Gastrocnemius medialis (tissue), 4 donors: ENCODE measurements at regions not wholly inside any gene's neighbourhood (a gene's known extent, or its start where the extent isn't known, plus 50 kb on each side); places are given as distances from the start of the nearest gene placed in this dataset.

ENCODE experiments used
- POLR2A ChIP-seq, 2 donors: fragments of 450-650 bp; IDR thresholded peaks; one replicate each; pipeline ENCODE4 v1.6.1; 2017; ENCODE audit warnings: antibody characterized with exemption in 2 of 2, mild to moderate bottlenecking in 2 of 2, moderate library complexity in 2 of 2
- TF ChIP-seq, protein P1 (sequence below), 5 experiments: fragments of 450-650 bp in 3 of 5; fragments of 200-600 bp in 2 of 5; sonication (generic) in 2 of 5; IDR thresholded peaks in 4 of 5; conservative IDR thresholded peaks in 1 of 5; 1 replicate in 4 of 5; 2 replicates in 1 of 5; pipeline ENCODE4 v1.5.1; 2016 to 2019; ENCODE audit warnings: antibody characterized with exemption in 5 of 5, mild to moderate bottlenecking in 3 of 5, moderate library complexity in 3 of 5

- TF ChIP-seq, protein P1, sequence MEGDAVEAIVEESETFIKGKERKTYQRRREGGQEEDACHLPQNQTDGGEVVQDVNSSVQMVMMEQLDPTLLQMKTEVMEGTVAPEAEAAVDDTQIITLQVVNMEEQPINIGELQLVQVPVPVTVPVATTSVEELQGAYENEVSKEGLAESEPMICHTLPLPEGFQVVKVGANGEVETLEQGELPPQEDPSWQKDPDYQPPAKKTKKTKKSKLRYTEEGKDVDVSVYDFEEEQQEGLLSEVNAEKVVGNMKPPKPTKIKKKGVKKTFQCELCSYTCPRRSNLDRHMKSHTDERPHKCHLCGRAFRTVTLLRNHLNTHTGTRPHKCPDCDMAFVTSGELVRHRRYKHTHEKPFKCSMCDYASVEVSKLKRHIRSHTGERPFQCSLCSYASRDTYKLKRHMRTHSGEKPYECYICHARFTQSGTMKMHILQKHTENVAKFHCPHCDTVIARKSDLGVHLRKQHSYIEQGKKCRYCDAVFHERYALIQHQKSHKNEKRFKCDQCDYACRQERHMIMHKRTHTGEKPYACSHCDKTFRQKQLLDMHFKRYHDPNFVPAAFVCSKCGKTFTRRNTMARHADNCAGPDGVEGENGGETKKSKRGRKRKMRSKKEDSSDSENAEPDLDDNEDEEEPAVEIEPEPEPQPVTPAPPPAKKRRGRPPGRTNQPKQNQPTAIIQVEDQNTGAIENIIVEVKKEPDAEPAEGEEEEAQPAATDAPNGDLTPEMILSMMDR (IDR thresholded peaks at IDR 0.05 in 4 of 5, conservative IDR thresholded peaks at IDR 0.05 in 1 of 5), result no peak
- no peak for TF ChIP-seq POLR2A (IDR thresholded peaks at IDR 0.05)
These were observed 103.0 kb upstream of the RAPGEF2 start for GRCh38 chr4:158999849-159000248.
